ENCODE measurements at regions not wholly inside any gene's neighbourhood (a gene's known extent, or its start where the extent isn't known, plus 50 kb on each side); places are given as distances from the start of the nearest gene placed in this dataset.

GRCh38 chr12:97300891-97301290, 161.7 kb upstream of the RMST start:
- TF ChIP-seq EZH2 (IDR thresholded peaks at IDR 0.05) (no peak), POLR2AphosphoS5 (IDR thresholded peaks at IDR 0.05; ENCODE audit: borderline replicate concordance, low read depth, low read length) (no peak)

All from SK-N-MC (cell line).